GM19463 (cell line): ENCODE measurements at regions not wholly inside any gene's neighbourhood (a gene's known extent, or its start where the extent isn't known, plus 50 kb on each side); places are given as distances from the start of the nearest gene placed in this dataset.

Source experiments
- ATAC-seq: cut with Tn5 transposase; IDR thresholded peaks from one replicate; pipeline ENCODE4 v1.9.1; 2021; ENCODE audit warnings: mild to moderate bottlenecking, moderate library complexity; ENCODE audit not compliant: unreplicated experiment

- no peak for ATAC-seq
Observed at GRCh38 chr4:111464251-111465045, 680.8 kb upstream of the FAM241A start.

GRCh38 chr4:111466811-111467604, 678.2 kb upstream of the FAM241A start:
- no peak for ATAC-seq

- ATAC-seq, result no peak
Observed at GRCh38 chr4:111475001-111475400, 670.3 kb upstream of the FAM241A start.

DNA sequence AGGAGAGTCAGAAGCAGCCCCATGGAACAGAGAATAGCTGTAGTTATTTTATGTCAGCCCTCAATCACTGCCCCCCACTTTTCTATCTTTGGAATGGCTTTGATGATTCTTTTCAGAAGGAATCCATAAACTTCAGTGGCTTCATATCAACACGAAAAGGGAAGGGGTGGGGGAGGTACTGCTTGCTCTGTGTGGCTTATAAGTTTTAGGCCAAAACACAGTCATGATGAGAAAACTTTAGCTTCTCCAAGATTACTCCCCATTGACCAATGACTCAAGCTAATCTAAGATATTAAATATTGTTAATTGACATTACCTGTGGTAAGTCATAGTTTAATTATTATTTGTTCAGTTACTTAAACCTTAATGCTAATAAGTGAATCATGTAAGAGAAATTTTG, 669.6 kb upstream of the FAM241A start:
- no peak for ATAC-seq

DNA sequence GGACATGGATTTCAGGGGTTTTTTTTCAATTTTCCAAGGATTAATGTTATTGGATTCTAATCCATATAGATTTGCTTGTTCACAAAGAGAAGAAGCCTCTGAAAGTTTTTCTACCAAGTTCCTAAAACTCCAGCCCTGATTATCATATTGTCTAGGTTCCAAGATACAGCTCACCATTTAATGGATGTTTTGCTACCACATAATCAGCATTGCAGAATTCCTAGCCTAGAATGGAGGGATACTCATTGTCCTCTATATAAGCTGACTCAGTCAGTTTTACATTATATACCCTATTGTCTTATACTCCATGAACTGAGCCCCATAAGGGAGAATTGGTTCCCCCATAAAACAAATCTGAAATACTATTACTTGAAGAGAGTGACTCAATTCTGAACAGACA, 664.7 kb upstream of the FAM241A start:
- no peak for ATAC-seq

GRCh38 chr4:111483375-111484169, 661.7 kb upstream of the FAM241A start:
- no peak for ATAC-seq

DNA sequence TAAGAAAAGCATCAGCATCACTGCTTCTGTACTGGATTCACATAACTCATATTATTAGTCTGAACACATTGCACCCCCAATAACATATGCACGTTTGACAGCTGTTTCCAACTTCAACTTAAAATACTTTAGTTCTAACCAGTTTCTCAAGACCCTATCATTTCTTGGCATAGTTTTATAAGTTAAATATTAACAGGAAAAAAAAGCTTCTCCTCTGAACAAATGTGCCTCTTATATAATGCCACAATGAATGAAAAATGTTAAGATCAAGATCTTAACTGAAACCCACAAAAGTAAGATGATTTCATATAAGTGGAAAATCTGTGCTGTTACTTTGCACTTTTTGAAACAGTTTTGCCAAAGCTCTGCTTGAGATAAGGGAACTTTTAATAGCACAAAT, 652.8 kb upstream of the FAM241A start:
- no peak for ATAC-seq

GRCh38 chr4:111494471-111494870, 650.8 kb upstream of the FAM241A start:
- ATAC-seq, result no peak

GRCh38 chr4:111494971-111495370, 650.3 kb upstream of the FAM241A start:
- no peak for ATAC-seq

- no peak for ATAC-seq
Observed at GRCh38 chr4:111499291-111499690, 646.0 kb upstream of the FAM241A start.

DNA sequence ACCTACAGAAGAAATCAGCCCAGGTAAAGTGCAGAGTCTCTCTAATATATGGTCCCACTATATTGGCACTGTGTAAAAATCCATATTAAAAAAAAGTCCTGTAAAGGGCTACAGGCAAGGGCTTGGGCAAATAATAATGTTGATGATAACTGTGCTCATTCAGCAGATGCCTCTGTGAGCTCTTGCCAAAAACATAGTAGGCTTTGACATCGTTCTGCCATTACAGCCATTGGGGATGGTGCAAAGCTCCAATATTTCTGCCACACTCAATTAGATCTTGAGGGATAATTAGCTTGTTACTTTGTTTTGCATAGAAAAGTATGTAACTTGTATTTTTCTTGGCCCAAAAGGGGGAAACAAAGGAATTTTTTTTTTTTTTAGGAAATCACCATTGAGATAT, 645.5 kb upstream of the FAM241A start:
- ATAC-seq, result no peak

GRCh38 chr4:111500858-111501257, 644.4 kb upstream of the FAM241A start:
- ATAC-seq, result no peak

GRCh38 chr4:111501946-111502345, 643.3 kb upstream of the FAM241A start:
- ATAC-seq, result no peak

DNA sequence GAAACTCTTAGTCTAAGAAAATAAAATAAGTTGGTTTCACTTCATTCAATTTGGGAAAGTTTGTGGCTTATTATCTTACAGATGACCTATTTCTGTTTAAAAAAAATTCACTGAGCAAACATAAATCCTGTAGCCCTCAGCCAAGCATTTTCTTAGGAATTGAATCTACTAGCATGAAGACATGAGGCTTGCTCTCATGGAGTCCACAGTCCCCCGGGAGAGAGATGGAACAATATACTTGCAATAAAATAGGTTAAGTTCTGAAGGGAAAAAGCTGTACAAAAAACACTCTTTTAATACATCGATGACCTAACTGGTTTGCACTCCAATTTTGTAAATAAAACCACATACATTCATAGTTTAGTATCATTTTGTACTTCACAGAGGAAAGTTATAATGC, 642.6 kb upstream of the FAM241A start:
- no peak for ATAC-seq

DNA sequence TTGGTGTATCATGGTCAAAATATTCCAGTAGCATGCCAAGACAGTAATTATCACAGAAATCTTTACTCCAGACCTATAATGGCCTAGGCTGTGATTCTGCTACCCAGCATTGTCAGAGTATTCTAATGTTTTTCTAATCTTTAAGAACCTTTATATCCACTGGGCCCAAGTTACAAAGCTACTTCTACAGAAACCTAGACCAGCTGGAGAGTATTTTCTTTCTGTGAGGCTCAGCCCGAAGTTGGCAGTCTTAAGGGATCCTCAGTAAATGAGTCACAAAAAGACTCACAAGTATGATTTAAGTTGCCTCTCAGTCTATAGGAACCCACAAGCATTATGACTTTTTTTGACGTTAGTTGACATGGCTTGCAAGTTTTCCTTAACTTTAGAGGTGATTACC, 638.5 kb upstream of the FAM241A start:
- no peak for ATAC-seq

DNA sequence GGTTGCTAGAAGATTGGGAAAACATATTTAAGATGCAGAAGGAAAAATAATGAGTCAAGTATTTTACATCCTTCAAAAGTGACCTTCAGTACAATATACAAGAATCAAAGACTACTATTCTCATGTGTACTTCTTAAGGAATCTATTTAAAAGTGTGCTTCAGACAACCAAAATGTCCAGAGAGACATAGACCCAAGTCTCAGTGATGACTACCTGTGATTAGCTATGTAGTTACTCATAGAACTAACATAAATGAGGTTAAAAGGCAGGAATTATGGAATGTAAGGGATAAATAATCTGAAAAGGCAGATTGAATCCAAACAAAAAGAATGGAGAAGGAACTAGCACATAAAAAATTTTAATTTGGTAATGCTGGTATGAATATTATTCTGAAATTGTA, 634.7 kb upstream of the FAM241A start:
- ATAC-seq, result no peak

- ATAC-seq, result no peak
Observed at GRCh38 chr4:111512081-111512783, 633.0 kb upstream of the FAM241A start.

- no peak for ATAC-seq
Observed at GRCh38 chr4:111519683-111520082, 625.6 kb upstream of the FAM241A start.

DNA sequence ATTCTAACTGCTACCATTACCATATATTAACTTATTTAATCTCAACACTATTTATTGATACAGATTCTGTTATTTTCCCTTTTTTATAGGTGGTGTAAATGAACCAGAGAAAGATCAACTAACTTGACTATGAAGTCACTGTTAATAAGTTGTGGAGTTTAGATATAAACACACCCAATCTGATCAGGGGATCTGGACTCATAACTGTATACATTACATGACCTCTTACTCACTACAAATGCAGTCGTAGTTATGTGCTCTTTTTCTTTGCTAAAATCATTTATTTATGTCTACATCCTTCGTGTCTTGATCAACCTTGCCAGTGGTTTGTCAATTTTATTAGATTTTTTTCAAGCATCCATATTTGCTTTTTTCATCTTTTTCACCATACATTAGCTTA, 614.8 kb upstream of the FAM241A start:
- ATAC-seq, result no peak

DNA sequence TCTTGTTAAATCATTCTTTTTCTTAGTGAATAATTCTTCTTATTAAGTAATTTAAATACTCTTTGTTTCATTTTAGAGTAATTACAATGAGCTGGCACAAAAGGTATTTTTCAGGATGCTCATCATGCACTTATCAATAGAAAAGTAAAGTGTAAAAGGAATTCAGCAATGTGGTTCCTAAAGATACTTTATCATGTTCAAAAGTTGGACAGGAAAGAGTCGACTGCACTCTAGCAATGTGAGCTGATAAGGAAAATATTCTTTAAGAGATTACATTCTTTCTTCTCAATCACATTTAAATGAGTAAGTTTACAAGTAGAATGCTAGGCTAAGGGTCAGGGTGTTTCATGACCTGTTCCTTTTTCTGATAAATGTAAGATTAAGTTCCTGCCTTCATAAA, 609.5 kb upstream of the FAM241A start:
- ATAC-seq, result no peak

- ATAC-seq, result no peak
Observed at GRCh38 chr4:111537165-111537564, 608.1 kb upstream of the FAM241A start.
